H9 (cell line): ENCODE measurements at regions not wholly inside any gene's neighbourhood (a gene's known extent, or its start where the extent isn't known, plus 50 kb on each side); places are given as distances from the start of the nearest gene placed in this dataset.

Source experiments
- DNase-seq: peaks from one replicate; pipeline ENCODE4 v3.0.0-alpha.2; 2017
- H2AFZ ChIP-seq: one replicate; pipeline ENCODE4 v1.6.1; 2013; ENCODE audit warnings: mild to moderate bottlenecking, low read length, control low read depth, moderate library complexity
- H2AK5ac ChIP-seq: 2 replicates; pipeline ENCODE4 v1.6.1; 2013; ENCODE audit warnings: low read length, control low read depth, mixed read lengths; ENCODE audit not compliant: insufficient read length
- H2BK120ac ChIP-seq: one replicate; pipeline ENCODE4 v1.6.1; 2013; ENCODE audit warnings: low read depth, mild to moderate bottlenecking, low read length, control low read depth, inconsistent platforms; ENCODE audit not compliant: poor library complexity, severe bottlenecking
- H2BK12ac ChIP-seq: 2 replicates; pipeline ENCODE4 v1.6.1; 2013; ENCODE audit warnings: low read length, control low read depth, mixed read lengths, low read depth; ENCODE audit not compliant: insufficient read length
- H2BK15ac ChIP-seq: 2 replicates; pipeline ENCODE4 v1.6.1; 2013; ENCODE audit warnings: low read depth, low read length, control low read depth
- H2BK20ac ChIP-seq: one replicate; pipeline ENCODE4 v1.6.1; 2013; ENCODE audit warnings: low read depth, mild to moderate bottlenecking, low read length, control low read depth, inconsistent platforms; ENCODE audit not compliant: poor library complexity, severe bottlenecking
- H2BK5ac ChIP-seq: 2 replicates; pipeline ENCODE4 v1.6.1; 2013; ENCODE audit warnings: low read length, control low read depth, mixed read lengths; ENCODE audit not compliant: insufficient read length
- H3K14ac ChIP-seq: 2 replicates; pipeline ENCODE4 v1.6.1; 2013; ENCODE audit warnings: low read length, control low read depth; ENCODE audit not compliant: insufficient read depth
- H3K18ac ChIP-seq: 2 replicates; pipeline ENCODE4 v1.6.1; 2013; ENCODE audit warnings: low read depth, mild to moderate bottlenecking, mixed read lengths, low read length, control low read depth; ENCODE audit not compliant: insufficient read length
- H3K23ac ChIP-seq: 2 replicates; pipeline ENCODE4 v1.6.1; 2013; ENCODE audit warnings: low read length, control low read depth, mixed read lengths, low read depth; ENCODE audit not compliant: insufficient read length
- H3K23me2 ChIP-seq: 2 replicates; pipeline ENCODE4 v1.6.1; 2013; ENCODE audit warnings: low read depth, mild to moderate bottlenecking, mixed read lengths, low read length, control low read depth; ENCODE audit not compliant: insufficient read length, poor library complexity, severe bottlenecking
- H3K27ac ChIP-seq: 2 replicates; pipeline ENCODE4 v1.5.1; 2013; ENCODE audit warnings: low read length, control low read depth, mixed read lengths, low read depth; ENCODE audit not compliant: insufficient read length
- H3K27me3 ChIP-seq: 2 replicates; pipeline ENCODE4 v1.6.1; 2013; ENCODE audit warnings: low read length, control low read depth, inconsistent platforms; ENCODE audit not compliant: insufficient read depth
- H3K4ac ChIP-seq: 2 replicates; pipeline ENCODE4 v1.6.1; 2013; ENCODE audit warnings: low read depth, mild to moderate bottlenecking, control low read depth, inconsistent platforms, low read length, moderate library complexity
- H3K4me1 ChIP-seq: 2 replicates; pipeline ENCODE4 v1.6.1; 2013; ENCODE audit warnings: low read length, control low read depth, inconsistent platforms; ENCODE audit not compliant: insufficient read depth
- H3K4me2 ChIP-seq: 2 replicates; pipeline ENCODE4 v1.6.1; 2013; ENCODE audit warnings: low read length, control low read depth, mixed read lengths; ENCODE audit not compliant: insufficient read length, insufficient read depth
- H3K56ac ChIP-seq: 2 replicates; pipeline ENCODE4 v1.6.1; 2013; ENCODE audit warnings: low read depth, mild to moderate bottlenecking, mixed read lengths, low read length, control low read depth; ENCODE audit not compliant: insufficient read length
- H3K79me1 ChIP-seq: 2 replicates; pipeline ENCODE4 v1.6.1; 2013; ENCODE audit warnings: low read depth, mild to moderate bottlenecking, moderate library complexity, low read length, control low read depth, inconsistent platforms; ENCODE audit not compliant: insufficient read depth, poor library complexity, severe bottlenecking
- H3K79me2 ChIP-seq: 2 replicates; pipeline ENCODE4 v1.6.1; 2013; ENCODE audit warnings: low read length, control low read depth, inconsistent platforms; ENCODE audit not compliant: insufficient read depth
- H3K9ac ChIP-seq: 2 replicates; pipeline ENCODE4 v1.6.1; 2013; ENCODE audit warnings: low read length, control low read depth, mixed read lengths; ENCODE audit not compliant: insufficient read length; ENCODE audit errors: extremely low read depth
- H3K9me3 ChIP-seq: one replicate; pipeline ENCODE4 v1.6.1; 2013; ENCODE audit warnings: low read depth, low read length, inconsistent platforms; ENCODE audit not compliant: control insufficient read depth
- H3T11ph ChIP-seq: one replicate; pipeline ENCODE4 v1.6.1; 2013; ENCODE audit warnings: mild to moderate bottlenecking, low read length, control low read depth, inconsistent platforms
- H4K20me1 ChIP-seq: one replicate; pipeline ENCODE4 v1.6.1; 2013; ENCODE audit not compliant: control insufficient read depth, insufficient read length, insufficient read depth
- H4K5ac ChIP-seq: 2 replicates; pipeline ENCODE4 v1.6.1; 2013; ENCODE audit warnings: low read depth, mild to moderate bottlenecking, mixed read lengths, low read length, control low read depth; ENCODE audit not compliant: insufficient read length
- H4K8ac ChIP-seq: replicated peaks from 2 replicates; pipeline ENCODE4 v1.6.1; 2013; ENCODE audit warnings: low read length, control low read depth, mixed read lengths, low read depth; ENCODE audit not compliant: insufficient read length
- H4K91ac ChIP-seq: 2 replicates; pipeline ENCODE4 v1.6.1; 2013; ENCODE audit warnings: low read depth, mild to moderate bottlenecking, moderate library complexity, mixed read lengths, low read length, control low read depth; ENCODE audit not compliant: insufficient read length
- H3K27ac Mint-ChIP-seq, 3 experiments: 2 replicates in 2 of 3; 3 replicates in 1 of 3; pipeline ENCODE4 v1.8.0; 2020 to 2021; ENCODE audit warnings: mixed read lengths in 3 of 3, mild to moderate bottlenecking in 1 of 3, moderate library complexity in 1 of 3
- H3K27me3 Mint-ChIP-seq: 2 replicates; pipeline ENCODE4 v1.8.0; 2021; ENCODE audit warnings: low read depth, mild to moderate bottlenecking, moderate library complexity, mixed read lengths
- H3K36me3 Mint-ChIP-seq, 3 experiments: 2 replicates in 2 of 3; 3 replicates in 1 of 3; pipeline ENCODE4 v1.8.0; 2020 to 2021; ENCODE audit warnings: low read depth in 3 of 3, mixed read lengths in 3 of 3; ENCODE audit not compliant: insufficient read depth in 1 of 3
- H3K4me1 Mint-ChIP-seq, 2 experiments: 2 replicates each; pipeline ENCODE4 v1.8.0; 2020; ENCODE audit warnings: mixed read lengths in 2 of 2
- H3K4me3 Mint-ChIP-seq, 2 experiments: 2 replicates in 1 of 2; 3 replicates in 1 of 2; pipeline ENCODE4 v1.8.0; 2020 to 2021; ENCODE audit warnings: mild to moderate bottlenecking in 2 of 2, mixed read lengths in 2 of 2, moderate library complexity in 1 of 2
- H3K9me3 Mint-ChIP-seq, 2 experiments: 2 replicates in 1 of 2; 3 replicates in 1 of 2; pipeline ENCODE4 v1.8.0; 2020; ENCODE audit warnings: mild to moderate bottlenecking in 2 of 2, mixed read lengths in 2 of 2, moderate library complexity in 1 of 2
- CTCF ChIP-seq: fragments of 200-600 bp; sonication (generic); conservative IDR thresholded peaks from 3 replicates; pipeline ENCODE4 v1.8.0; 2021; ENCODE audit warnings: antibody characterized with exemption, mild to moderate bottlenecking
- WGBS: extraction: QIAGEN DNeasy Blood & Tissue Kit; methylation state at CpG from one replicate; pipeline ENCODE4 v1.1.7; 2013; ENCODE audit warnings: missing lambda C conversion rate, low lambda C conversion rate, mixed read lengths; ENCODE audit not compliant: insufficient read length; ENCODE audit errors: extremely low coverage; 5-methylcytosine and 5-hydroxymethylcytosine counted together

GRCh38 chr10:75344170-75344569, 57.4 kb downstream of the ZNF503 start:
- Histone ChIP-seq H3K79me2 (no peaks in the 10 kb centered on the region), H3K79me1 (no peaks in the 10 kb centered on the region), H2BK5ac (no peak overlapping the region), H3K56ac (no peak overlapping the region), H3T11ph (no peak overlapping the region), H2BK15ac (no peak overlapping the region), H3K9me3 (no peaks in the 10 kb centered on the region), H2BK20ac (no peak overlapping the region), H4K20me1 (no peaks in the 10 kb centered on the region), H3K27ac (no peak overlapping the region), H3K4me1 (peaks cover 2% of the 10 kb centered on the region), H3K23ac (no peak overlapping the region), H3K4ac (no peak overlapping the region), H4K5ac (no peak overlapping the region), H3K18ac (no peak overlapping the region), H3K14ac (no peak overlapping the region), H4K91ac (no peak overlapping the region), H2AFZ (no peak overlapping the region), H3K4me2 (no peak overlapping the region), H2AK5ac (no peak overlapping the region), H3K27me3 (no peaks in the 10 kb centered on the region), H3K23me2 (no peaks in the 10 kb centered on the region), H2BK12ac (no peak overlapping the region), H4K8ac (no peak overlapping the region), H3K9ac (no peak overlapping the region), H2BK120ac (no peak overlapping the region)
- no CpG with 5 or more reads among the region's 5 CpGs for WGBS
- DNase-seq = no peak
- Mint-ChIP-seq H3K9me3 (peaks cover 5 to 7% of the 10 kb centered on the region in 2 experiments; a peak in 4 of 5 replicates), H3K4me1 (peaks cover 4 to 7% of the 10 kb centered on the region in 2 experiments), H3K4me3 (no peak overlapping the region), H3K27me3 (peaks cover 5% of the 10 kb centered on the region), H3K36me3 (no peaks in the 10 kb centered on the region; a peak in 1 of 7 replicates), H3K27ac (no peak overlapping the region)
- no peak for TF ChIP-seq CTCF
